ENCODE measurements at regions not wholly inside any gene's neighbourhood (a gene's known extent, or its start where the extent isn't known, plus 50 kb on each side); places are given as distances from the start of the nearest gene placed in this dataset.

- Histone ChIP-seq H3K27me3 (no peaks in the 10 kb centered on the region), H3K4me3 (no peak overlapping the region), H3K36me3 (no peaks in the 10 kb centered on the region), H3K27ac (no peak overlapping the region), H3K9me3 (no peaks in the 10 kb centered on the region), H3K4me1 (no peaks in the 10 kb centered on the region)
- TF ChIP-seq CTCF (IDR thresholded peaks at IDR 0.05) (no peak), POLR2A (IDR thresholded peaks at IDR 0.05) (no peak), POLR2AphosphoS5 (IDR thresholded peaks at IDR 0.05; ENCODE audit: insufficient read depth in 1 of 2, low read depth in 1 of 2) (no peak)
- DNase-seq (ENCODE audit: extremely low spot score in 2 of 2) = no peak
- intact Hi-C loops (cut with DNase I) = no loop called here
These were observed 83.8 kb downstream of the UQCRFS1 start for GRCh38 chr19:29129148-29129547.

- Histone ChIP-seq H3K36me3 (no peaks in the 10 kb centered on the region), H3K4me1 (no peaks in the 10 kb centered on the region), H3K4me3 (no peak overlapping the region), H3K27me3 (no peaks in the 10 kb centered on the region), H3K9me3 (no peaks in the 10 kb centered on the region), H3K27ac (no peak overlapping the region)
- intact Hi-C loops (cut with DNase I) = no loop called here
- no peak for DNase-seq (ENCODE audit: extremely low spot score in 2 of 2)
- TF ChIP-seq CTCF (IDR thresholded peaks at IDR 0.05) (no peak), POLR2AphosphoS5 (IDR thresholded peaks at IDR 0.05; ENCODE audit: insufficient read depth in 1 of 2, low read depth in 1 of 2) (no peak), POLR2A (IDR thresholded peaks at IDR 0.05) (no peak)
These were observed 84.7 kb downstream of the UQCRFS1 start for GRCh38 chr19:29128203-29128602.

GRCh38 chr19:29122185-29122584, 90.8 kb downstream of the UQCRFS1 start:
- Histone ChIP-seq H3K9me3 (no peaks in the 10 kb centered on the region), H3K4me3 (no peak overlapping the region), H3K4me1 (no peaks in the 10 kb centered on the region), H3K27me3 (no peaks in the 10 kb centered on the region), H3K36me3 (no peaks in the 10 kb centered on the region), H3K27ac (no peak overlapping the region)
- DNase-seq (ENCODE audit: extremely low spot score in 2 of 2) = no peak
- intact Hi-C loops (cut with DNase I) = no loop called here
- TF ChIP-seq CTCF (IDR thresholded peaks at IDR 0.05) = no peak
- TF ChIP-seq POLR2A (IDR thresholded peaks at IDR 0.05) = no peak

- H3K27me3 ChIP-seq = no peaks in the 10 kb centered on the region
- H3K9me3 ChIP-seq = no peaks in the 10 kb centered on the region
- DNase-seq (ENCODE audit: extremely low spot score in 2 of 2) = no peak
- H3K4me3 ChIP-seq = no peak overlapping the region
- TF ChIP-seq POLR2AphosphoS5 (IDR thresholded peaks at IDR 0.05; ENCODE audit: insufficient read depth in 1 of 2, low read depth in 1 of 2) (no peak), POLR2A (IDR thresholded peaks at IDR 0.05) (no peak), CTCF (IDR thresholded peaks at IDR 0.05) (peak in 1 of 3 experiments; percentile 48)
- H3K4me1 ChIP-seq = no peaks in the 10 kb centered on the region
- intact Hi-C loops (cut with DNase I) = no loop called here
- no peaks in the 10 kb centered on the region for H3K36me3 ChIP-seq
- H3K27ac ChIP-seq = no peak overlapping the region
These were observed 91.3 kb downstream of the UQCRFS1 start for GRCh38 chr19:29121684-29122083.

- Histone ChIP-seq H3K4me1 (no peaks in the 10 kb centered on the region), H3K27me3 (no peaks in the 10 kb centered on the region), H3K36me3 (no peaks in the 10 kb centered on the region), H3K27ac (no peak overlapping the region), H3K9me3 (no peaks in the 10 kb centered on the region), H3K4me3 (no peak overlapping the region)
- no peak for DNase-seq (ENCODE audit: extremely low spot score in 2 of 2)
- intact Hi-C loops (cut with DNase I) = no loop called here
- TF ChIP-seq POLR2A (IDR thresholded peaks at IDR 0.05) = no peak
These were observed 92.5 kb downstream of the UQCRFS1 start for GRCh38 chr19:29120466-29120865.

- no peaks in the 10 kb centered on the region for H3K9me3 ChIP-seq
- intact Hi-C loops (cut with DNase I) = no loop called here
- no peaks in the 10 kb centered on the region for H3K27me3 ChIP-seq
- DNase-seq (ENCODE audit: extremely low spot score in 2 of 2) = no peak
- H3K36me3 ChIP-seq = no peaks in the 10 kb centered on the region
- H3K4me3 ChIP-seq = no peak overlapping the region
- no peaks in the 10 kb centered on the region for H3K4me1 ChIP-seq
- H3K27ac ChIP-seq = no peak overlapping the region
- TF ChIP-seq CTCF (IDR thresholded peaks at IDR 0.05) (no peak), POLR2AphosphoS5 (IDR thresholded peaks at IDR 0.05; ENCODE audit: insufficient read depth in 1 of 2, low read depth in 1 of 2) (no peak), POLR2A (IDR thresholded peaks at IDR 0.05) (no peak)
These were observed 93.4 kb downstream of the UQCRFS1 start for GRCh38 chr19:29119590-29119989.

Measured in vagina (tissue), 2 donors.